Middle frontal gyrus (tissue), 1 donor: ENCODE measurements at regions not wholly inside any gene's neighbourhood (a gene's known extent, or its start where the extent isn't known, plus 50 kb on each side); places are given as distances from the start of the nearest gene placed in this dataset.
"Not testable (repeated sequence)": the region's sequence is repeated elsewhere in the genome, so short reads cannot be mapped to it uniquely, and the experiment has no call there.

ENCODE experiments used
- DNase-seq: peaks from one replicate; pipeline ENCODE4 v3.0.0-alpha.2; 2015; ENCODE audit warnings: low spot score; ENCODE audit errors: extremely low spot score

GRCh38 chr1:67584938-67585337 lies 100.1 kb upstream of the GADD45A start:
- DNase-seq: no peak

GRCh38 chr1:67586596-67586995 lies 98.4 kb upstream of the GADD45A start:
- no peak for DNase-seq

- DNase-seq: no peak
Observed at GRCh38 chr1:67588178-67588855, 96.7 kb upstream of the GADD45A start.

- DNase-seq: no peak
Observed at GRCh38 chr1:67589519-67590233, 95.3 kb upstream of the GADD45A start.

GRCh38 chr1:67590329-67590728 lies 94.7 kb upstream of the GADD45A start:
- no peak for DNase-seq

GRCh38 chr1:67594764-67595163 lies 90.2 kb upstream of the GADD45A start:
- DNase-seq: no peak

- no peak for DNase-seq
Observed at GRCh38 chr1:67596674-67597073, 88.3 kb upstream of the GADD45A start.

- no peak for DNase-seq
Observed at GRCh38 chr1:67597336-67597735, 87.7 kb upstream of the GADD45A start.

- DNase-seq: no peak
Observed at GRCh38 chr1:67599085-67599484, 85.9 kb upstream of the GADD45A start.

GRCh38 chr1:67601539-67601938 lies 83.5 kb upstream of the GADD45A start:
- no peak for DNase-seq

- DNase-seq: no peak
Observed at GRCh38 chr1:67601955-67602354, 83.0 kb upstream of the GADD45A start.

- DNase-seq: no peak
Observed at GRCh38 chr1:67604778-67605177, 80.2 kb upstream of the GADD45A start.

- no peak for DNase-seq
Observed at GRCh38 chr1:67605209-67605780, 79.7 kb upstream of the GADD45A start.

- DNase-seq: no peak
Observed at GRCh38 chr1:67607286-67607685, 77.7 kb upstream of the GADD45A start.

GRCh38 chr1:67607699-67608098 lies 77.3 kb upstream of the GADD45A start:
- DNase-seq: no peak

- DNase-seq: no peak
Observed at GRCh38 chr1:67608661-67609576, 76.1 kb upstream of the GADD45A start.

GRCh38 chr1:67609577-67610341 lies 75.2 kb upstream of the GADD45A start:
- DNase-seq: no peak

GRCh38 chr1:67610450-67610849 lies 74.6 kb upstream of the GADD45A start:
- no peak for DNase-seq

- DNase-seq: no peak
Observed at GRCh38 chr1:67611846-67612245, 73.2 kb upstream of the GADD45A start.

- DNase-seq: no peak
Observed at GRCh38 chr1:67612788-67613241, 72.2 kb upstream of the GADD45A start.

GRCh38 chr1:67613479-67613878 lies 71.5 kb upstream of the GADD45A start:
- not testable (repeated sequence) for DNase-seq
